H1 (cell line): ENCODE measurements at regions not wholly inside any gene's neighbourhood (a gene's known extent, or its start where the extent isn't known, plus 50 kb on each side); places are given as distances from the start of the nearest gene placed in this dataset.

ENCODE experiments used
- CTCF ChIA-PET: fragments of 300-600 bp; sonication (Branson Sonifier 250); formaldehyde crosslinking; loops from one replicate; lab custom pipeline; 2021; ENCODE audit not compliant: partially characterized antibody; lab: Charles Lee
- POLR2A ChIA-PET: fragments of 300-600 bp; sonication (Branson Sonifier 250); formaldehyde crosslinking; loops from one replicate; lab custom pipeline; 2021; ENCODE audit warnings: inconsistent platforms; ENCODE audit not compliant: partially characterized antibody; lab: Charles Lee
- DNase-seq, 2 experiments: peaks; one replicate each; pipeline versions ENCODE4 v3.0.0 to v3.0.0-alpha.2; 2010 to 2022; ENCODE audit warnings: low spot score in 2 of 2, low read depth in 1 of 2, mixed read lengths in 1 of 2
- FAIRE-seq: peaks from 2 replicates; lab custom pipeline; 2011; peaks lifted over from hg19 to GRCh38; lab: Jason Lieb, UNC
- H2AFZ ChIP-seq: 2 replicates; pipeline ENCODE4 v1.8.1; 2012; ENCODE audit warnings: low read length, inconsistent platforms
- H2AK5ac ChIP-seq: 2 replicates; pipeline ENCODE4 v1.6.1; 2013; ENCODE audit warnings: low read depth, low read length
- H2BK120ac ChIP-seq: replicated peaks from 2 replicates; pipeline ENCODE3; 2013; ENCODE audit warnings: low read depth, low read length, inconsistent platforms
- H2BK12ac ChIP-seq: 2 replicates; pipeline ENCODE4 v1.6.1; 2013; ENCODE audit warnings: low read depth, low read length
- H2BK15ac ChIP-seq: 2 replicates; pipeline ENCODE4 v1.6.1; 2013; ENCODE audit warnings: low read length
- H2BK20ac ChIP-seq: 2 replicates; pipeline ENCODE4 v1.6.1; 2013; ENCODE audit warnings: low read length
- H2BK5ac ChIP-seq: 2 replicates; pipeline ENCODE4 v1.6.1; 2013; ENCODE audit warnings: low read depth, low read length
- H3K14ac ChIP-seq: 2 replicates; pipeline ENCODE4 v1.6.1; 2013; ENCODE audit warnings: inconsistent platforms; ENCODE audit not compliant: insufficient read length
- H3K18ac ChIP-seq: 2 replicates; pipeline ENCODE4 v1.6.1; 2013; ENCODE audit warnings: low read length; ENCODE audit errors: extremely low read depth
- H3K23ac ChIP-seq: 2 replicates; pipeline ENCODE4 v1.6.1; 2013; ENCODE audit warnings: inconsistent platforms; ENCODE audit not compliant: insufficient read length
- H3K23me2 ChIP-seq: 2 replicates; pipeline ENCODE4 v1.6.1; 2013; ENCODE audit warnings: low read depth, low read length
- H3K27ac ChIP-seq: 2 replicates; pipeline ENCODE4 v1.6.1; 2011; ENCODE audit warnings: low read depth, low read length, inconsistent platforms
- H3K27me3 ChIP-seq, 4 experiments: replicated peaks in 1 of 4; 1 replicate in 1 of 4; 2 replicates in 3 of 4; pipeline versions ENCODE4 v1.6.1 to v1.8.1; 2011 to 2013; ENCODE audit warnings: low read length in 3 of 4, mild to moderate bottlenecking in 3 of 4, inconsistent platforms in 2 of 4, mixed read lengths in 2 of 4, moderate library complexity in 1 of 4; ENCODE audit not compliant: control insufficient read depth in 3 of 4, insufficient read depth in 3 of 4; ENCODE audit errors: extremely low read depth in 1 of 4
- H3K36me3 ChIP-seq, 4 experiments: 2 replicates each; pipeline versions ENCODE4 v1.6.1 to v1.8.1; 2011 to 2013; ENCODE audit warnings: mild to moderate bottlenecking in 4 of 4, low read length in 3 of 4, moderate library complexity in 2 of 4, control low read depth in 1 of 4, inconsistent platforms in 1 of 4; ENCODE audit not compliant: insufficient read depth in 4 of 4, control insufficient read depth in 2 of 4
- H3K4ac ChIP-seq: replicated peaks from 2 replicates; pipeline ENCODE3; 2013; ENCODE audit warnings: low read length, low read depth, mixed read lengths, inconsistent platforms; ENCODE audit not compliant: insufficient read length
- H3K4me1 ChIP-seq, 4 experiments: replicated peaks in 1 of 4; 1 replicate in 1 of 4; 2 replicates in 3 of 4; pipeline versions ENCODE4 v1.6.1 to v1.8.1; 2011 to 2013; ENCODE audit warnings: low read length in 3 of 4, inconsistent platforms in 2 of 4, mixed read lengths in 1 of 4; ENCODE audit not compliant: insufficient read depth in 4 of 4, control insufficient read depth in 3 of 4
- H3K4me2 ChIP-seq, 2 experiments: 2 replicates each; pipeline versions ENCODE4 v1.6.1 to v1.8.1; 2011 to 2013; ENCODE audit warnings: low read depth in 2 of 2, low read length in 2 of 2, control low read depth in 1 of 2, inconsistent platforms in 1 of 2, mild to moderate bottlenecking in 1 of 2; ENCODE audit not compliant: insufficient read depth in 1 of 2
- H3K4me3 ChIP-seq, 4 experiments: fragments of 200-600, 300-600 bp in 1 of 4; sonication (generic), shearing (Covaris generic), sonication (Bioruptor Twin) in 1 of 4; 2 replicates each; pipeline versions ENCODE4 v1.5.1 to v1.8.1; 2011 to 2016; ENCODE audit warnings: low read length in 4 of 4, low read depth in 3 of 4, control low read depth in 2 of 4, inconsistent platforms in 2 of 4, mild to moderate bottlenecking in 2 of 4, mixed read lengths in 1 of 4, moderate library complexity in 1 of 4; ENCODE audit not compliant: insufficient read depth in 2 of 4; ENCODE audit errors: extremely low read depth in 1 of 4
- H3K56ac ChIP-seq: replicated peaks from 2 replicates; pipeline ENCODE3; 2013; ENCODE audit warnings: low read depth, mild to moderate bottlenecking, mixed read lengths, low read length, inconsistent platforms; ENCODE audit not compliant: insufficient read length
- H3K79me1 ChIP-seq: 2 replicates; pipeline ENCODE4 v1.6.1; 2013; ENCODE audit warnings: low read depth, low read length, control low read depth
- H3K79me2 ChIP-seq, 2 experiments: 2 replicates each; pipeline versions ENCODE4 v1.6.1 to v1.8.1; 2012 to 2013; ENCODE audit warnings: low read length in 2 of 2, mild to moderate bottlenecking in 2 of 2, inconsistent platforms in 1 of 2; ENCODE audit not compliant: insufficient read depth in 2 of 2, control insufficient read depth in 1 of 2
- H3K9ac ChIP-seq, 4 experiments: replicated peaks in 1 of 4; 1 replicate in 1 of 4; 2 replicates in 3 of 4; pipeline versions ENCODE4 v1.6.1 to v1.8.1; 2011 to 2013; ENCODE audit warnings: low read depth in 3 of 4, low read length in 3 of 4, control low read depth in 2 of 4, mild to moderate bottlenecking in 2 of 4, moderate library complexity in 2 of 4, inconsistent platforms in 1 of 4; ENCODE audit errors: extremely low read depth in 1 of 4
- H3K9me3 ChIP-seq, 2 experiments: 2 replicates each; pipeline versions ENCODE4 v1.6.1 to v1.8.1; 2012 to 2013; ENCODE audit warnings: mild to moderate bottlenecking in 2 of 2, moderate library complexity in 2 of 2, control low read depth in 1 of 2, inconsistent platforms in 1 of 2, low read depth in 1 of 2, low read length in 1 of 2, mixed read lengths in 1 of 2; ENCODE audit not compliant: insufficient read depth in 2 of 2
- H4K20me1 ChIP-seq, 2 experiments: replicated peaks in 1 of 2; 2 replicates each; pipeline versions ENCODE3 to v1.8.1; 2011 to 2013; ENCODE audit warnings: inconsistent platforms in 2 of 2, low read length in 2 of 2, mild to moderate bottlenecking in 1 of 2; ENCODE audit not compliant: insufficient read depth in 2 of 2, control insufficient read depth in 1 of 2
- H4K5ac ChIP-seq: 2 replicates; pipeline ENCODE4 v1.6.1; 2013; ENCODE audit warnings: low read length, low read depth, mixed read lengths, inconsistent platforms; ENCODE audit not compliant: insufficient read length
- H4K8ac ChIP-seq: 2 replicates; pipeline ENCODE4 v1.8.0; 2013; ENCODE audit warnings: mild to moderate bottlenecking, moderate library complexity, low read length, inconsistent platforms; ENCODE audit not compliant: insufficient read depth; ENCODE audit errors: extremely low read depth
- H4K91ac ChIP-seq: replicated peaks from 2 replicates; pipeline ENCODE3; 2013; ENCODE audit warnings: low read length, mixed read lengths, inconsistent platforms; ENCODE audit not compliant: insufficient read length
- CBX8 ChIP-seq: fragments of 300-800, 300-1000 bp; sonication (generic); IDR thresholded peaks from 2 replicates; pipeline ENCODE4 v1.7.1; 2016; ENCODE audit warnings: low read depth, low read length, borderline replicate concordance
- EP300 ChIP-seq, 2 experiments: IDR thresholded peaks; 1 replicate in 1 of 2; 2 replicates in 1 of 2; pipeline ENCODE4 v1.6.1; 2011 to 2012; ENCODE audit warnings: low read depth in 2 of 2, low read length in 2 of 2, mild to moderate bottlenecking in 2 of 2, borderline replicate concordance in 1 of 2, inconsistent platforms in 1 of 2, moderate library complexity in 1 of 2
- HDAC2 ChIP-seq, 2 experiments: fragments of 300-600 bp in 1 of 2; sonication (generic) in 1 of 2; IDR thresholded peaks; 2 replicates each; pipeline ENCODE4 v1.6.1; 2011 to 2012; ENCODE audit warnings: low read depth in 2 of 2, low read length in 2 of 2, mild to moderate bottlenecking in 2 of 2, moderate library complexity in 2 of 2, borderline replicate concordance in 1 of 2, inconsistent platforms in 1 of 2
- KDM1A ChIP-seq: fragments of 200-600, 300-600 bp; sonication (generic); IDR thresholded peaks from 2 replicates; pipeline ENCODE4 v1.7.1; 2016; ENCODE audit warnings: mild to moderate bottlenecking, low read length, borderline replicate concordance
- PHF8 ChIP-seq: fragments of 200-600 bp; sonication (generic); conservative IDR thresholded peaks from 2 replicates; pipeline ENCODE4 v1.7.1; 2012; ENCODE audit warnings: low read depth, mild to moderate bottlenecking, inconsistent platforms, low read length, moderate library complexity
- RFX5 ChIP-seq: IDR thresholded peaks from 2 replicates; pipeline ENCODE4 v1.6.1; 2011; ENCODE audit warnings: low read depth, low read length, improper control_type of control experiment, borderline replicate concordance
- TAF7 ChIP-seq: optimal IDR thresholded peaks from 2 replicates; pipeline ENCODE3; 2011; ENCODE audit warnings: low read depth, mild to moderate bottlenecking, inconsistent platforms, low read length, moderate library complexity, borderline replicate concordance
- TCF12 ChIP-seq: IDR thresholded peaks from 2 replicates; pipeline ENCODE4 v1.6.1; 2011; ENCODE audit warnings: low read depth, mild to moderate bottlenecking, low read length
- ZNF274 ChIP-seq: IDR thresholded peaks from 2 replicates; pipeline ENCODE4 v1.7.0; 2012; ENCODE audit warnings: low read length, borderline replicate concordance; ENCODE audit errors: extremely low read depth
- WGBS, 2 experiments: shearing (Covaris generic) in 1 of 2; methylation state at CpG; one replicate each; pipeline versions ENCODE4 v1.1.6 to v1.1.7; 2013 to 2015; ENCODE audit warnings: low lambda C conversion rate in 2 of 2, mixed read lengths in 2 of 2, inconsistent platforms in 1 of 2, low coverage in 1 of 2, missing lambda C conversion rate in 1 of 2; ENCODE audit not compliant: insufficient replicate concordance in 2 of 2, insufficient coverage in 1 of 2, insufficient read length in 1 of 2; ENCODE audit errors: extremely low coverage in 1 of 2, missing lambda C conversion rate in 1 of 2; 5-methylcytosine and 5-hydroxymethylcytosine counted together
- TF ChIP-seq, protein P1 (sequence below): IDR thresholded peaks from 2 replicates; pipeline ENCODE4 v1.6.1; 2011; ENCODE audit warnings: low read length, improper control_type of control experiment
- TF ChIP-seq, protein P2 (sequence below): IDR thresholded peaks from 2 replicates; pipeline ENCODE4 v1.6.1; 2011; ENCODE audit warnings: low read depth, mild to moderate bottlenecking, low read length; ENCODE audit not compliant: insufficient read depth

DNA sequence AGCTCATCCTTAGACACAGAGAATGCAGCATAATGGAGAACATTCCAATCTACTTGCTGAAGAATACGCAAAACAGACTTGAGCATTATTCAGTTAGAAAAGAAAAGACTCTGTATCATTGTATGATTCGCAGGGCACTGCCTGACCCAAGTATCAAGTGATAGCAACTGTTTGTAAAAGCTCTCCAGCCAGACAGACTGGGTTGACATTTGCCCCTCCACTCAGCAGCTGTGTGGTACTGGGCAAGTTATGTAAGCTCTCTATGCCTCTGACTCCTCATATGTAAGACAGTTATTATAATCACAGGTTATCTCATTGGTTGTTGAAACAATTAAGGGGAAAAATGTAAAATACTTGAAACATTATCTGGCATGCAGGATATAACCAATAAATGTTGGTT, 505.0 kb downstream of the ELAVL2 start:
- Histone ChIP-seq H2BK12ac (no peak overlapping the region), H3K4ac (no peak overlapping the region), H4K91ac (no peak overlapping the region), H3K36me3 (no peaks in the 10 kb centered on the region), H3K27ac (no peak overlapping the region), H3K4me2 (no peak overlapping the region), H2BK20ac (no peak overlapping the region), H3K27me3 (peaks cover 0 to 8% (median 4%) of the 10 kb centered on the region in 4 experiments; a peak in 4 of 7 replicates), H2AFZ (no peak overlapping the region), H3K18ac (no peak overlapping the region), H3K56ac (no peak overlapping the region), H2BK5ac (no peak overlapping the region), H4K5ac (no peak overlapping the region), H3K4me3 (no peak overlapping the region), H2AK5ac (no peak overlapping the region), H4K20me1 (no peaks in the 10 kb centered on the region), H3K9me3 (no peaks in the 10 kb centered on the region), H3K23ac (no peak overlapping the region), H2BK15ac (no peak overlapping the region), H4K8ac (no peak overlapping the region), H2BK120ac (no peak overlapping the region), H3K4me1 (no peaks in the 10 kb centered on the region), H3K23me2 (no peaks in the 10 kb centered on the region), H3K9ac (no peak overlapping the region), H3K79me2 (no peaks in the 10 kb centered on the region), H3K79me1 (no peaks in the 10 kb centered on the region), H3K14ac (no peak overlapping the region)
- FAIRE-seq (no peak), DNase-seq (no peak)
- WGBS, 2 experiments, result 86% methylated on average over 2 of the region's 2 CpGs; no CpG with 5 or more reads in 1 of the 2 experiments
- ChIA-PET CTCF (interaction anchor here (1.2 to 2.1 kb wide), 2 partner anchors 8 to 15 kb away, joined by 3 to 5 read pairs; no protein-coding TSS in a partner anchor), POLR2A (no interaction called here)
- TF ChIP-seq TAF7 (no peak), EP300 (IDR thresholded peaks at IDR 0.05; ENCODE audit: borderline replicate concordance in 1 of 2, low read depth in 2 of 2, low read length in 2 of 2) (no peak), KDM1A (no peak), RFX5 (no peak), CBX8 (no peak), ZNF274 (no peak), TCF12 (no peak), HDAC2 (IDR thresholded peaks at IDR 0.05; ENCODE audit: borderline replicate concordance in 1 of 2, low read depth in 2 of 2, low read length in 2 of 2) (no peak), PHF8 (no peak)
- TF ChIP-seq, protein P1, sequence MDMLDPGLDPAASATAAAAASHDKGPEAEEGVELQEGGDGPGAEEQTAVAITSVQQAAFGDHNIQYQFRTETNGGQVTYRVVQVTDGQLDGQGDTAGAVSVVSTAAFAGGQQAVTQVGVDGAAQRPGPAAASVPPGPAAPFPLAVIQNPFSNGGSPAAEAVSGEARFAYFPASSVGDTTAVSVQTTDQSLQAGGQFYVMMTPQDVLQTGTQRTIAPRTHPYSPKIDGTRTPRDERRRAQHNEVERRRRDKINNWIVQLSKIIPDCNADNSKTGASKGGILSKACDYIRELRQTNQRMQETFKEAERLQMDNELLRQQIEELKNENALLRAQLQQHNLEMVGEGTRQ, result no peak
- TF ChIP-seq, protein P2, sequence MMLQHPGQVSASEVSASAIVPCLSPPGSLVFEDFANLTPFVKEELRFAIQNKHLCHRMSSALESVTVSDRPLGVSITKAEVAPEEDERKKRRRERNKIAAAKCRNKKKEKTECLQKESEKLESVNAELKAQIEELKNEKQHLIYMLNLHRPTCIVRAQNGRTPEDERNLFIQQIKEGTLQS, result no peak
